ENCODE measurements at regions not wholly inside any gene's neighbourhood (a gene's known extent, or its start where the extent isn't known, plus 50 kb on each side); places are given as distances from the start of the nearest gene placed in this dataset.

GRCh38 chr16:82384017-82384416, 214.0 kb upstream of the MPHOSPH6 start:
- H3K4me3 Mint-ChIP-seq (ENCODE audit: unreplicated experiment) = no peak overlapping the region
- TF ChIP-seq CTCF (IDR thresholded peaks at IDR 0.05) = no peak
- DNase-seq (ENCODE audit: low spot score) = no peak
- H3K27ac Mint-ChIP-seq (ENCODE audit: unreplicated experiment) = no peak overlapping the region
- no peaks in the 10 kb centered on the region for H3K36me3 Mint-ChIP-seq (ENCODE audit: low read depth)
- peaks cover 8% of the 10 kb centered on the region for H3K9me3 Mint-ChIP-seq (ENCODE audit: low read depth)
- no peaks in the 10 kb centered on the region for H3K4me1 Mint-ChIP-seq (ENCODE audit: low read depth)
- H3K27me3 Mint-ChIP-seq (ENCODE audit: low read depth) = peaks cover 3% of the 10 kb centered on the region

- TF ChIP-seq CTCF (IDR thresholded peaks at IDR 0.05) = no peak
- Mint-ChIP-seq H3K4me1 (ENCODE audit: low read depth) (no peaks in the 10 kb centered on the region), H3K27me3 (ENCODE audit: low read depth) (peaks cover 3% of the 10 kb centered on the region), H3K36me3 (ENCODE audit: low read depth) (no peaks in the 10 kb centered on the region), H3K4me3 (ENCODE audit: unreplicated experiment) (no peak overlapping the region), H3K9me3 (ENCODE audit: low read depth) (peaks cover 9% of the 10 kb centered on the region), H3K27ac (ENCODE audit: unreplicated experiment) (no peak overlapping the region)
- no peak for DNase-seq (ENCODE audit: low spot score)
Measured at GRCh38 chr16:82382521-82382920, 212.5 kb upstream of the MPHOSPH6 start.

- DNase-seq (ENCODE audit: low spot score) = no peak
- H3K4me1 Mint-ChIP-seq (ENCODE audit: low read depth) = no peaks in the 10 kb centered on the region
- H3K9me3 Mint-ChIP-seq (ENCODE audit: low read depth) = peaks cover 10% of the 10 kb centered on the region
- no peak overlapping the region for H3K4me3 Mint-ChIP-seq (ENCODE audit: unreplicated experiment)
- H3K27me3 Mint-ChIP-seq (ENCODE audit: low read depth) = no peaks in the 10 kb centered on the region
- no peaks in the 10 kb centered on the region for H3K36me3 Mint-ChIP-seq (ENCODE audit: low read depth)
- H3K27ac Mint-ChIP-seq (ENCODE audit: unreplicated experiment) = no peak overlapping the region
- no peak for TF ChIP-seq CTCF (IDR thresholded peaks at IDR 0.05)
Measured at GRCh38 chr16:82379551-82379950, 209.5 kb upstream of the MPHOSPH6 start.

GRCh38 chr16:82373976-82374375, 204.0 kb upstream of the MPHOSPH6 start:
- Mint-ChIP-seq H3K27ac (ENCODE audit: unreplicated experiment) (no peak overlapping the region), H3K4me3 (ENCODE audit: unreplicated experiment) (no peak overlapping the region), H3K27me3 (ENCODE audit: low read depth) (peaks cover 2% of the 10 kb centered on the region), H3K4me1 (ENCODE audit: low read depth) (no peaks in the 10 kb centered on the region), H3K9me3 (ENCODE audit: low read depth) (peaks cover 2% of the 10 kb centered on the region), H3K36me3 (ENCODE audit: low read depth) (no peaks in the 10 kb centered on the region)
- TF ChIP-seq CTCF (IDR thresholded peaks at IDR 0.05) = no peak
- no peak for DNase-seq (ENCODE audit: low spot score)

GRCh38 chr16:82370282-82370681, 200.3 kb upstream of the MPHOSPH6 start:
- no peaks in the 10 kb centered on the region for H3K4me1 Mint-ChIP-seq (ENCODE audit: low read depth)
- no peaks in the 10 kb centered on the region for H3K9me3 Mint-ChIP-seq (ENCODE audit: low read depth)
- H3K27ac Mint-ChIP-seq (ENCODE audit: unreplicated experiment) = no peak overlapping the region
- no peak for TF ChIP-seq CTCF (IDR thresholded peaks at IDR 0.05)
- no peaks in the 10 kb centered on the region for H3K36me3 Mint-ChIP-seq (ENCODE audit: low read depth)
- DNase-seq (ENCODE audit: low spot score) = no peak
- H3K27me3 Mint-ChIP-seq (ENCODE audit: low read depth) = peaks cover 8% of the 10 kb centered on the region
- H3K4me3 Mint-ChIP-seq (ENCODE audit: unreplicated experiment) = no peak overlapping the region

Data from chondrocyte (in vitro differentiated cells).